ENCODE measurements at regions not wholly inside any gene's neighbourhood (a gene's known extent, or its start where the extent isn't known, plus 50 kb on each side); places are given as distances from the start of the nearest gene placed in this dataset.
A peak's percentile ranks its signal among the peaks of the same experiment; 100 is the strongest.
"Not testable (repeated sequence)": the region's sequence is repeated elsewhere in the genome, so short reads cannot be mapped to it uniquely, and the experiment has no call there.

DNA sequence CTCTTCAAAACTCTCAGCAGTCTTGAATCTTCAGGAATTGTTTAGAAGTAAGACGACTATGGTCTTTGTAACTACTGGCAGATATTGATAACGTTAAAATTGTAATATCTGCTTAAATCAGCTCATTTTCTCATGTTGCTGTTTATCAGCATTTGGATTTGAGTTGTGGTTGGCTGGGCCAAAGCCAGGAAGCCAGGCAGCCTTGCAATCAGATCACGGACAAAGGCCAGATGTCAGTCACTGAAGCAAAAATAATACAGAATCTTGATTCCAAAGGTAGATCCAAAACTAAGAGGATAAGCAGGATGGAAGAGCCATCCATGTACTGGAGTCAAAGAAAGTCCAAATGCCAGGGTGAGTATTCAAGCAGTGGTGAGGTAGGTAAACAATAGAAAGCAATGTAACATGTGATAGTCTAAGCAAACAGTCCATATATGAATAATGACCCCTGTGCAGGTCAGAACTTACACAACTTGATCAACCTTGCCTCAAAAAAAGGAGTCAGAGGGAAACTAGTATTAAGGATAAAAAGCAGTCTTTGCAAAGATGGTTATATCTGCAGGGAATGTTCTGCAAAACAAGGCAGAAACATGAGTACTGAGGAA, 95.8 kb upstream of the RAP1B start:
- DNase-seq: no peak

DNA sequence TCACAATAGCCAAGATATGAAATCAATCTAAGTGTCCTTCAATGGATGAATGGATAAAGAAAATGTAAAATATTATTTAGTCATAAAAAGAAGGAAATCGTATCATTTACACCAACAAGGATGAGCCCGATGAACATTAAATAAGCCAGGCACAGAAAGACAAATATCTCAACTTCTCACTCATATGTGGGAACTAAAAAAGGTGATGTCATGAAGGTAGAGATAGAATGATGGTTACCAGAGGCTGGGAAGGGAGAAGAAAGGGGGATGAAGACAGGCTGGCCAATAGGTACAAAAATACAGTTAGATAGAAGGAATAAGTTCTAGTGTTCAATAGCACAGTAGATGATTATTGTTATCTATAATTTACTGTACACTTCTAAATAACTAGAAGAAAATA, 94.9 kb upstream of the RAP1B start:
- DNase-seq: no peak

DNA sequence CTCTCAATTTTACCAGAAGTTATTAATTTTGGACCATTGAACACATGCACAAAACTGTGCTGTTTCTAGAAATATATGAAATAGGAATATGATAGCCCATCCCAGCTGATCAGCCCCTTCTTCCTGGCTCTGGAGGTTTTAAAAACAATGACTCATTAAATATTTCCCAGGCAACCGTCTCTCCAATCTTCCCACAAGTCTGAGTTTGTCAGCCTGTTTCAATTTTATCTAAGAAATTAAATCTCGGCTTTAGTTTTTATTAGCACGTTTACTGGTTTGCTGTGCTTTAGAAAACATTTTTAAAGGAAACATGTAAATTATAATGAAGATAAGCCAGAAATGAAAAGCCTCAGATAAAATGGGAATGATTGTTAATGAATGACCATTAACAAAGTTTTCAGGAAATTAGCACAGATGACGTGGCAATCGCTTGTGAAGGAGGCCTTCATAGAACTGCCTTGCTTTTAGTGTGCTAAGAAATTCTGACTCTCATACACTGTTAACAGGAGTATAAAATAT, 89.3 kb upstream of the RAP1B start:
- no peak for DNase-seq

DNA sequence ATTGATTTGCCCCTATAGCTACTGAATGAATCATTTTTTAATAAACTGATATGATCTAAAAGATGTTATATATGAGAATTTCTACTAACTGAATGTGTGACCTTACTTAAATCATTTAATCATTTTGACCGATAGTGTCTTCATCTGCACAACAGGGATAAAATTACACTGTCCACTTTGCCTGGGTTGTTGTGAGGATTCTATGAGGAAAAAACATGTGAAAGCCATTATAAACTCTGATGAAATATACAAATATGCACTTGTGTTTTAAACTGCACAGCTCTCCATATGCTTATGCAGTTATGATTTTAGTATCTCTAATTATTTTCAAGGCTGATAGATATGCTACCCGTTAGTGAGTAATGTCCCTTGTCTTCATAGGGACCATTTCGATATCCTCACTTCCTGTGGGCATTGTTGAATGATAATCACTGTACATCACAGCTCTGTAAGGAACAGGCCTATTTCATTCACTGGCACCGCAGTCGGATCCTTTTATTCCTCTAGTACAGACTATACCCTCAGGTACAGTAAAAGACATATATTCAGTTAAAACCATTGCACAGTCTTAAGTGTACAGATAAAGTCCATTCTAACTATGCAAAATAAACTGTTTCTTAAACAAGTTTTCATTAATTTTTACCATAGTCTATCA, 88.7 kb upstream of the RAP1B start:
- no peak for DNase-seq

DNA sequence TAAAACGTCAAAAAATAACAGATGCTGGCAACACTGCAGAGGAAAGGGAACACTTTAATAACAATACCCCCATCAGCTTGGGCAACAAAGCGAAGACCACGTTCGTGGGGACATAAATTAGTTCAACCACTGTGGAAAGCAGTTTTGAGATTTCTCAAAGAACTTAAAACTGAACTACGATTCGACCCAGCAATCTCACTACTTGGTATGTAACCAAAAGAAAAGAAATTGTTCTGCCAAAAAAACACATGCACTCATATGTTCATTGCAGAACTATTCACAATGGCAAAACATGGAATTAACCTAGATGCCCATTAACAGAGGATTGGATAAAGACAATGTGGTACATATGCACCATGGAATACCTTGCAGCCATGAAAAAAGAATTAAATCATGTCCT, 81.2 kb upstream of the RAP1B start:
- no peak for DNase-seq

DNA sequence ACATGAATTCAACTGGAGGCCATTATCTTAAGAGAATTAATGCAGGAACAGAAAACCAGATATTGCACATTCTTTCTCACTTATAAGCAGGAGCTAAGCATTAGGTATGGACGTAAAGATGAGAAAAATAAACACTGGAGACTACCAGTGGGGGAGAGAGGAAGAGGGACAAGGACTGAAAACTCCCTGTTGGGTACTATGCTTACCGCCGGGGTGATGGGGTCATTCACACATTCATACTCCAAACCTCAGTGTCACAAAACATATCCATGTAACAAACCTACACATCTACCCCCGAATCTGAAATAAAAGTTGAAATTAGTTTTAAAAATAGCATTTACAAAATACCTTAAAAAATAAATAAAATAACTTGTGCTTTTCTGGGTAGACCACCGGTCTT, 80.8 kb upstream of the RAP1B start:
- DNase-seq: no peak

DNA sequence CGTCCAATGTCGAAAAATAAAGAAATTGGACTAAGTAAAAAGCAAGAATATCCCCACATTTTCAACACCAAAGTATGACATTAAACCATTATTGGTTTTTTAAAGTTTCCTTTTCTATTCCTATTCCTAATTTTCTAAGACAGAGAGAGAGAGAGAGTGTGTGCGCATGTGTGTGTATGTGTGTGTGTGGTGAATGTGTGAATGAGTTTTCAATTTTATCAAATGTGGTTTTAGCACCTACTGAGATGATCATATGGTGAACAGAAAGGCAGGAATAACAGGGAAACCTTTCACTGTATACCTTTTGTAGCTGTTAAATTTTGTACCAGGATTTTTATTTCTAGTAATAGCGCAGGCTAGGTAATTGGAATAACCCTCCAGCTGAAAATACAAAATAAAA, 80.4 kb upstream of the RAP1B start:
- no peak for DNase-seq

DNA sequence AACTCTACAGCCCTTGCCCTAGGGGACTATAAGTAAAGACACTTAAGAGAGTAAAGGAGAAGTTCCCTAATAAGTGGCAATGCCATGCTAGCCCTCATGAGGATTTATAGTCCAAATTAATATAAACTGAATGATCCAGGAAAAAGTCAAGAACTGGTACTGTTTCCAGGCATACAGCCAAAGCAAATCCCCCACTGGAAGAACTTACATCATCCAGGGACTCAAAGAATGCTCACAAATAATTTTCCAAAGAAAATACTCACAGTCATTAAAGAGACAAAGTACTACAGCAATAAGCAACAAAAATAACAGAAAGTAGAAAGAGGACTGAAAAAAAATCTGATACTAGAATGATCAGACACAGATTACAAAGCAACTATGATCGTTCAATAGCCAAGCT, 79.7 kb upstream of the RAP1B start:
- no peak for DNase-seq

DNA sequence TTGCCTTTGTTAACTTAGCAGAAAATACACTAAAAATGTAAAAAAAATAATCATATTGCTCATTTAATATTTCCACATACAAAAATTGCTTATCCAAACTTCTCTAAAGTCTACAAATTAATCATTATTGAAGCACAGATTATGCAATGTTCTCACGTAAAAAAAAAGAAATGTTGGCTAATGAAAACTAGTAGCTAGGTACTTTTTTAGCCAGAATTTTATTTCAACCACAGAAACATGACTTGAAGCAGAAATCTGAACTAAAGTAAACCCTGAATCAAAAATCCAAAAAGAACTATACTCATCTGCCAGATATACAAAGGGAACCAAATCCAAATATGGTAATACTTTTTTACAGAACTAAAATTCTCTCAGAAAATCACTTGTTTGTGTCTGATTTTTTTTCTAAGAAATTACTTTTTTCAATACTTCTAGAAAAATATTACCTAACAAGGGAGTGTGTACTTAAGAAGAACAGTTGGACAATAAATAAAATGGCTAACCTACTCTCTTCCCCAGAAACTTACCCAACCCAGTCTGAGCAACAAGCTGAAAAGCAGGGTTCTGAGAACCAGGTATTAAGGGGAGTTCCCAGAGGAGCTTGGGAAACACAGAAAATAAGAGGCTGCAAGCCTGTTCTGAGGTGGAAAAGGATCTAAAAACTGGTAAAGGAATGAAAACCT, 78.4 kb upstream of the RAP1B start:
- DNase-seq: no peak

DNA sequence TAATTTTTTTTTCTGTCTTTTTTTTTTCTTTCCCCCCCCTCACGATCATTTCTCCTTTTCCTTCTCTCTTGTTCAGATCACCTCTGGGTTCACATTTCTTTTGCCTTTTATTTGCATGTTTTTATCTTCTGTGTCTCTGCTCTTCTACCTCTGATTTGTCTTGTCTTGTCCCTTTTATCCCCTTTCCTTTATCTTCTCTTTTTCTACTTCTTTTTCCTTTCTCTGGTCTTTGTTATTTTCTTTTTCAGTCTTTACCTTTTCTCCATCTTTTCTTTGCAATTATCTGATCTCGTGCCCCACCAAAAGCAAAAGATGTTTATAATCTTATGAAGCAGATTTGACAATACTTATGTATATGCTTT, 77.8 kb upstream of the RAP1B start:
- no peak for DNase-seq

DNA sequence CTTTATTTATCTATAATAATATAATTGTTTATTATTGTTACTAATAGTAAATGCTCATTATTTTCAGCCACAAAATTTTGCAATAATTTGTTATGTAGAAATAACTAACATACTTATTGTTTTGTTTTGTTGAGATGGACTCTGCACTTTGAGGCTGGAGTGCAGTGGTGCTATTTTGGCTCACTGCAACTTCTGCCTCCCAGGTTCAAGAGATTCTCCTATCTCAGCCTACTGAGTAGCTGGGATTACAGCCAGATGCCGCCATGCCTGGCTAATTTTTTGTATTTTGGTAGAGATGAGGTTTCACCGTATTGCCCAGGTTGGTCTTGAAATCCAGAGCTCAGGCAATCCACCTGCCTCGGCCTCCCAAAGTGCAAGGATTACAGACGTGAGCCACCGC, 76.6 kb upstream of the RAP1B start:
- DNase-seq: no peak

DNA sequence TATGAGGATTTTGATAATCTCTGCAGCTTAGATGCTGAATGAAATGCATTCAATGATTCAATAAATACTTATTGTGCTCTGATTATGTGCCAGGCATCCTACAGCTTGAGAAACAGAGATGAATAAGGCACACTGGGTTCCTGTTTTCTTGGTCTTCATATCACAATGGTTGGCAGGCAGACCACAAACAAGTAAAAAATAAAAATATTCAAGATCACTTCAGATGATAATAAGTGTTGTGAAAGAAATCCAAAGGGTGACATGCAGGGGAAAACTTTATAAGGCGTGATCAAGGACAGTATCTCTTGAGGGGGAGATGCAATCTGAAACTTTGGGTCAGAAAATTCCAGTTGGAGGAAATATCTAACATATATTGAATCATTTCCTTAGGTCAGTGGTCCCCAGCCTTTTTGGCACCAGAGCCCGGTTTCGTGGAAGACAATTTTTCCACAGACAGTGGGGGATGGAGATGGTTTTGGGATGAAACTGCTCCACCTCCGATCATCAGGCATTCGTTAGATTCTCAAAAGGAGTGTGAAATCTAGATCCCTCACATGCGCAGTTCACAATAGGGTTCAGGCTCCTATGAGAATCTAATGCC, 73.7 kb upstream of the RAP1B start:
- no peak for DNase-seq

DNA sequence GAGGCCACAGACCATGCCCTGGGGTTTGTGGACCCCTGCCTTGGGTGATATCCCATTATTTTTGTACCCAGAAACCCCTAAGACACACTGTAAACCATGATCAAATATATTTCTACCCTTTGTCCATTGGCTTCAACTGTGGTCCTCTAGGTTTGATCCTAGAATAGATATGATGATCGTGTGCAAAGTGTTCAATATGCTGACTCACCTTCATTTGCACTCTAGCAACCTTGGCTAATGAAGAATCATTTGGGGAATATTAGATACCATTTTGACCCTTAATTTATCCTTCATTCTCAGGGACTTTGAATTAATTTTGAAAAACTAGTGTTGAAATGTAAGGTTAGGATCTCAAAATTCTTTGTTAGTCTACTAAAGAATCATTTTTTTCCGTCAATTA, 73.1 kb upstream of the RAP1B start:
- DNase-seq: no peak

DNA sequence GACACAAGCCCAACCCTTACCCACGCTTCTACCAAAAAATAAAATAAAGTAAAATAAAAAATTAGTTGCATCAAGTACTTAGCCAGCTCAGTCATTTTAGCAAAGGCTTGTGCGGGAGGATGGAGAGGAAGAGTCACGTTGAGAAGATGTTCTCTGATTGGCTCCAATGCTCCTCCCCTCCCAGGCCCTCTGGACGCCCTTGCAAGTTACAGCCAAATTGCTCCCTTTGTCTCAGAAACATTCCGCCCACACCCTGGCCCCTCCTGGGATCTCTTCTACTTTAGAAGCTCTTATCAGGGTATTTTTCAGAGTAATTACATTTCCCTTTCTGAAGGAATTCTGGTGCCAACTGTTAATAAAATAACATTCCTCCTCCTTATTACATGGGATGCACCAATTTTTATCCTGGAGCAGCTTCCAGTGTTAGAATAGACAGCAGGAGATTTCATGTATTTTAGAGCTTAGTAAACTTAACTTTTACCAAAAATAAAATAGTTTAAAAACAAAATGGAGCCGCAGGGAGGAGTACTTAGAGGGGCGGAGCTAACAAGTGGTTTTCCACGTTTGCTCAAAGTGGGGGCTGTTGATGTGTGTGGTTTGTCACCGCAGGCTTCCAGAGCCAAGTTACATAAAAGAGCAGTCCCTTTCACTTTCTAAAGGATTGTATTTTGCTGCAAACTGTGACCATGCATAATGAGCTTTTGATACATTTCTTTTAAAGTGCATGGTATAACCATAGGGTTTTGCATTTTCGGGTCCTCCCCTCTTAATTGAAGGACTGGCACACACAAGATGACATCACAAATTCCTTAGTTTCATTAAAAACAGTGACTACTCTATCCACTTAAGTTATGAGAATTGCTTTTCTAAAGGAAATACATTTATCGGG, 71.7 kb upstream of the RAP1B start:
- peak; percentile 95 for DNase-seq

DNA sequence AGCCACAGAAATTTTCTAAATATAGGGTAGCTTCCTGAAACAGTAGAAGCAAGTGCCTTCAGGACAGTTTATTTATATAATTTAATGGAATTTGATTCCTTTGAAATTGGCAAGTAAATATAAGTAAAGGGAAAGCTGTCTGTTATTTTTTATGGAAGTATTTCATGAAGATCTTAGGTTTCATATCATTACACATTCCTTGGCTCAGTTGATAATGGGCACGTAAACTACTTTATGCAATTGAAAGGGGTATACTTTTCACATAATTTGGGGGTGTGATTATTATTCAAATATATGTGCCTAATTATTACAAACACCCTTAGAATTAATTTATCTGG, 71.1 kb upstream of the RAP1B start:
- DNase-seq: no peak

DNA sequence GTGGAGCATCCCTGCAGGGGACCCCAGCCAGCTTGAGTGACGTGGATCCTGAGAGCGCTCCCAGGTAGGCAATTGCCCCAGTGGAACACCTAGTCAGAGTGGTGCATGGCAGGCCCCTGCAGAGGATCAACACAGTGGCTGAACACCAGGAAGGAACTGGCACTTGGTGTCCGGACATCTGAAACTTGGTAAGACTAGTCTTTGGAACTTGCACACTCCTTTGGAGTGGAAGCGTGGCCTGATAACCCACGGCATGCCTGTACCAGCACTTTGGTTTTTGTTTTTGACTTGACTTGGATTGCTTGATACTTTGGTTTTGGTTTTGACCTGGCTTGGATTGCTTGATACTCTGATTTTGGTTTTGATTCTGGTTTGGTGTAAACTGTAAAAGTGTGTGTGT, 69.9 kb upstream of the RAP1B start:
- DNase-seq: not testable (repeated sequence)

DNA sequence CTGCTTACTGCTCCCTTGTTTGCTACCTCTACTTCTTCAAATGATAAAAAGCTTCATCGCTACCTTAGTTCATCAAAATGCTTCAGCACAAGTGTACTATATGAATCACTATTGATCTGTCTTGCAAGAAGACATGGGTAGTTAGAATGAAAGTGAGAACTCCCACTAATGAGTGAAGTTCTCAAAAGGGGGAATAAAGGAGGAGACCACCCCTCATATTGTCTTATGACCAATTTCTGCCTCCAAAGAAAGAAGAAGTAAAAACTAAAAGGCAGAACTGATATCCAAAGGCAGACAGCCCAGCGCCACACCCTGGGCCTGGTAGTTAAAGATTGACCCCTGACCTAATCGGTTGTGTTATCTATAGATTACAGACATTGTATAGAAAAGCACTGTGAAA, 63.4 kb upstream of the RAP1B start:
- DNase-seq: not testable (repeated sequence)

DNA sequence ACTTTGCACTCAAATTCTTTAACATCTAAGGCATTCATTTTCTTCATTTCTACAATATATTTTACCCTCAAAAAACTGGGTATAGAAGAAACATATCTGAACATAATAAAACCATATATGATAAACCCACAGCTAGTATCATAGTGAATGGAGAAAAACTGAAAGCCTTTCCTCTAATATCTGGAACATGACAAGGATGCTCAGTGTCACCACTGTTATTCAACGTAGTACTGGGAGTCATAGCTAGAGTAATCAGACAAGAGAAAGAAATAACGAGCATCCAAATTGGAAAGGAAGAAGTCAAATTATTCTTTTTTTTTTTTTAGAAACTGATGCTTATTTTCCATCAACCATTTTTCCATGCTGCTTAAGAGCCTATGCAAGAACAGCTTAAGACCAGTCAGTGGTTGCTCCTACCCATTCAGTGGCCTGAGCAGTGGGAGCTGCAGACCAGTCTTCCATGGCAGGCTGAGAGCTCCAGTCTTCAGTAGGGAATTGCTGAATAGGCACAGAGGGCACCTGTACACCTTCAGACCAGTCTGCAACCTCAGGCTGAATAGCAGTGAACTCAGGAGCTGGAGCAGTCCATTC, 58.0 kb upstream of the RAP1B start:
- DNase-seq: not testable (repeated sequence)

DNA sequence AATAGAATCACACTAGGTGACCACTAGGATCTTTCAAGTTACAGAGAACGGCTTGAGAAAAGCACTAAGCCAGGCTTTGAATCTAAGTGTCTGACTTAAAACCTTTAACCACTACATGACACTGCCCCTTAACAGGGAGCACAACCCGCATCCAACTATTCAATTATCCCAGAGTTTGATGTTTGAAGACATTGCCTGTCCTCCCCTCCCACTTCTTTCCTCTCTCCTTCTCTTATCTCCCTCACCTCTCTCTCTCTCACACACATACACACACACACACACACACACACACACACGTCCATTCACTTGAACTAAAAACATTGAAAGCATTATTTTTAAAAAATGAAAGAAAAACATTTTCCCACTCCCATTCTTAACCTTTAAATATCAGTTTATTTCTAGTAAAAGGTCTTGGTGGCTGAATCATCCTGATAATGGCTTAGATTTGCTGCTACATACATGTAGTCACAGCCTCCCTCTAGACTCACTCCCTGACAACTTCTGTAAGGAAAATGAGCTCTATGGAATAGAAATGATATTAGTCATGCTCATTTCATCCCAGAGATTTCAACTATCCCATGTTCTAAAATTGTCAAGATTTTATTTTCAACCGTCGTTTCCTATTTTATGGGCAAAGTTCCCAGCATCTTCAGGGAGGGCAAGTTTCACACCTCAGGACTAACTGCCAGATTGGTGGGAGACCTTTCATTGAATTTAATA, 53.5 kb upstream of the RAP1B start:
- no peak for DNase-seq

DNA sequence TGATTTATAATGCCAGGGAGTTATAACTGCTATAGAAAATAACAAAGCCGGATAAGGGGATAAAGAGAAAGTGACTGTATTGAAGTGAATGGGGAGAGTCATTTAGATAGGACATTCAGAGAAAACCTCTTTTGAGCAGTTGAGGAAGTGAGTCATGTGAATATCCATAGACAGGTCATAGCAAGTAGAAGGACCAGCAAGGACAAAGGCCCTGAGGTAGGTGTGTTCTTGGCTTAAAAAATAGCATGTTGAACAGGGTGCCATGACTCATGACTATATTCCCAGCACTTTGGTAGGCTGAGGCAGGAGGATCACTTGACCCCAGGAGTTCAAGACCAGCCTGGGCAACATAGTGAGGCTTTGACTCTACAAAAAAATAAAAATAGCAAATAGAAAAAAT, 51.5 kb upstream of the RAP1B start:
- no peak for DNase-seq

DNA sequence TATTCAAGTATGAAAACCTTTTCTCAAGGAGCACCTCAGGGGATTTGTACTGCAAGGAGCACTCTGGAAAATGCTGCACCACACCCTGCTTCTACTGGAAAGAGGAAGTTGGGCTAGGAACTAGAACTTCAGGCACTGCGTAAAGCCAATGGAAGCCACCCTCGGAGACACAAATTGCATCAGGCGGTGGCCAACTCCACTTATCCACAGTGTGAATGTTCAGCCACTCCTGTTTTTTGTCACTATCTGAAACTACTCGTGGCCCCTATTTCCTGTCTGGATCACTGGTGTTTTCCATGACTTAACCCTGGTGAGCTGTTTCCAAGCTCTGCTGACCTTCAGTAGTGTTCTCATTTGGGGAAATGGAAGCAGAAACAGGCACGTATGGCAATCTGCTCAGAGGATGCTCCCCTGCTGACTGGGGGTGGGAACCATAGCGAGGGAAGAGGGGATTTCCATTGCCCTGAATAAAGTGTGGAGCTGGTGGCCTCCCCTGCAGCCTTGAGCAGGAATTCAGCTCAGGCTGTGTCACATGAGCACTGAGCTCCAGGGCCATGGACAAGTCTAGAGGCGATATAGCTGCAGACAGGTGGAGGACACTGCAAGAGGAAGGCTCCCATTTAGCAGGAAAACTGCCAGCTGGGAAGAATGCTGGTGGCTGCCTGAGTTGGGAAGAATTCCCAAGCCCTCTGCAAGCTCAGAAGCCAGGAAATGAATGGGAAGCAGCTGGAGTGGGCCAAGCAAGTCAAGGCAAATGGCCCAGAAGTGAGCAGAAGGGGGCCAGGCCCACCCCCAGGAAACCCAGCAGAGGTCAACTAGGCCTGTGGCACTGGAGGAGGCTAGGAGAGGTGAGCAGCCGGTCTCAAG, 50.5 kb upstream of the RAP1B start:
- DNase-seq: no peak

Measured in NCI-H2107 (cell line).